SK-N-MC (cell line): ENCODE measurements at regions not wholly inside any gene's neighbourhood (a gene's known extent, or its start where the extent isn't known, plus 50 kb on each side); places are given as distances from the start of the nearest gene placed in this dataset.

ENCODE experiments used
- EZH2 ChIP-seq: fragments of 200-600 bp; sonication (generic); IDR thresholded peaks from one replicate; pipeline ENCODE4 v1.6.1; 2017; ENCODE audit warnings: antibody characterized with exemption
- POLR2AphosphoS5 ChIP-seq: IDR thresholded peaks from 2 replicates; pipeline ENCODE4 v1.6.1; 2012; ENCODE audit warnings: mild to moderate bottlenecking, low read depth, low read length, borderline replicate concordance

- TF ChIP-seq POLR2AphosphoS5: no peak
- no peak for TF ChIP-seq EZH2
Measured at GRCh38 chr1:34316773-34317172, 140.1 kb downstream of the C1orf94 start.
